ENCODE measurements at regions not wholly inside any gene's neighbourhood (a gene's known extent, or its start where the extent isn't known, plus 50 kb on each side); places are given as distances from the start of the nearest gene placed in this dataset.

DNA sequence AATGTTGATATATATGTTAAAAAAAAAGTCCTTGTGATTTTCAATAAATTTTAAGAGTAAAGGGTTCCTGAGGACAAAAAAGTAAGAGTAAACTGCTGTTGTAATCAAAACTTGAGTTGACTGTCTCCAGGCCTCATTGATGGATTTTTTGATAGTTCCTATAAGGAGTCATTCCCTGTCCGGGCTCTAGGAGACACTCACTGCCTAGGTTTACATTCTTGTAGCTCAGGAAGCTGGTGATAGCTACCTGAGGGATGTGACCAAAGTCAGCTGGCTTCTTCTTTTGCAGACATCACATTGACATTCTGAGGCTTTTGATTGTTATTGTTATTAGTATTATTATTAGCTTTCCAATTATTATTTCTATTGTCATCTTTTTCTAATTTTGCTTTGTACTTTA, 116.5 kb upstream of the FBXL7 start:
- Histone ChIP-seq H3K27me3 (replicated peaks) (no peaks in the 10 kb centered on the region), H3K4me3 (ENCODE audit: low read depth, low read length) (no peak overlapping the region), H3K27ac (no peak overlapping the region), H3K36me3 (replicated peaks) (no peaks in the 10 kb centered on the region)
- DNase-seq: peak; percentile 24
- in situ Hi-C loops (cut with HindIII; ENCODE audit: low pct_ligation_motif_present, low sequenced_read_pairs): no loop called here
- TF ChIP-seq, protein P1, sequence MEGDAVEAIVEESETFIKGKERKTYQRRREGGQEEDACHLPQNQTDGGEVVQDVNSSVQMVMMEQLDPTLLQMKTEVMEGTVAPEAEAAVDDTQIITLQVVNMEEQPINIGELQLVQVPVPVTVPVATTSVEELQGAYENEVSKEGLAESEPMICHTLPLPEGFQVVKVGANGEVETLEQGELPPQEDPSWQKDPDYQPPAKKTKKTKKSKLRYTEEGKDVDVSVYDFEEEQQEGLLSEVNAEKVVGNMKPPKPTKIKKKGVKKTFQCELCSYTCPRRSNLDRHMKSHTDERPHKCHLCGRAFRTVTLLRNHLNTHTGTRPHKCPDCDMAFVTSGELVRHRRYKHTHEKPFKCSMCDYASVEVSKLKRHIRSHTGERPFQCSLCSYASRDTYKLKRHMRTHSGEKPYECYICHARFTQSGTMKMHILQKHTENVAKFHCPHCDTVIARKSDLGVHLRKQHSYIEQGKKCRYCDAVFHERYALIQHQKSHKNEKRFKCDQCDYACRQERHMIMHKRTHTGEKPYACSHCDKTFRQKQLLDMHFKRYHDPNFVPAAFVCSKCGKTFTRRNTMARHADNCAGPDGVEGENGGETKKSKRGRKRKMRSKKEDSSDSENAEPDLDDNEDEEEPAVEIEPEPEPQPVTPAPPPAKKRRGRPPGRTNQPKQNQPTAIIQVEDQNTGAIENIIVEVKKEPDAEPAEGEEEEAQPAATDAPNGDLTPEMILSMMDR (IDR thresholded peaks at IDR 0.05; ENCODE audit: low read depth, low read length, missing control alignments): peak; percentile 64

DNA sequence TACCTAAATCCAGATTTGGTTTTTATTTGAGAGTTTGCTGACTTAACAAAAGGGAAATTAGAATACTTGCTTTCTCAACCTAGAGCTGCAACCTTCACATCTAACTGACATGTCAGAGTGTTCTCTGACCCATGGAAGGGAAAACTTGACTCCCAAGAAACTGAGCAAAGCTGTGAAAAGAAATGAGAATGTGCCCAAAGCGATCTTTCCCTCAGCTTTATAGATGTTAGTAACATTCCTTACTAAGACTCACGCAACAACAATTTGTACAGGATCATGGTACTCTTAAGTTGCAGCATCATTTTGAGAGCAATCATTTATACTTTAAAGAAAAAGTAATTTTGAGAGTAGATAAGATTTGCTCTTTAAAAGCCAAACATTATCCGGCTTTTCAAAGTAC, 117.0 kb upstream of the FBXL7 start:
- no peaks in the 10 kb centered on the region for H3K36me3 ChIP-seq (replicated peaks)
- TF ChIP-seq, protein P1 (IDR thresholded peaks at IDR 0.05; ENCODE audit: low read depth, low read length, missing control alignments): no peak
- DNase-seq: no peak
- in situ Hi-C loops (cut with HindIII; ENCODE audit: low pct_ligation_motif_present, low sequenced_read_pairs): no loop called here
- no peaks in the 10 kb centered on the region for H3K27me3 ChIP-seq (replicated peaks)
- no peak overlapping the region for H3K4me3 ChIP-seq (ENCODE audit: low read depth, low read length)
- H3K27ac ChIP-seq: no peak overlapping the region

DNA sequence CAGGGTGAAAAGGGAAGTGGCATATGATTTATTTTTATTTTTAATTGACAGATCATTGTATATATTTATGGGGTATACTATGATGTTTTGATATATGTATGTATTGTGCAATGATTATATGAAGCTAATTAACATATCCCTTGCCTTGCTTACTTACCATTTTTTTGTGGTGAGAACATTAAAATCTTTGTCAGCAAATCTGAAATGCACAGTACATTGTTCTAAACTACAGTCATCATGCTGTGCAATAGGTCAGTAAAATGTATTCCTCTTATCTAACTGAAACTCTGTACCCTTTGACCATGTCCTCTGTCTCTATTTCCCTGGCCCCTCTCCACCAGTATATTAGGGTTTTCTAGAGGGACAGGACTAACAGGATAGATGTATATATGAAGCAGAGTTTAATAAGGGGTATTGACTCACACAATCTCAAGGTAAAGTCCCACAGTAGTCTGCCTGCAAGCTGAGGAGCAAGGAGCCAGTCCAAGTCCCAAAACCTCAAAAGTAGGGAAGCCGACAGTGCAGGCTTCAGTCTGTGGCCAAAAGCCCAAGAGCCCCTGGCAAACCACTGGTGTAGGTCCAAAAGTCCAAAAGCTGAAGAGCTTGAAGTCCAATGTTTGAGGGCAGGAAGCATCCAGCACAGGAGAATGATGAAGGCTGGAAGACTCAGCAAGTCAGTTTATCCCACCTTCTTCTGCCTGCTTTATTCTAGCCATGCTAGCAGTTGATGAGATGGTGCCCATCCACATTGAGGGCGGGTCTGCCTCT, 122.2 kb upstream of the FBXL7 start:
- DNase-seq: no peak
- in situ Hi-C loops (cut with HindIII; ENCODE audit: low pct_ligation_motif_present, low sequenced_read_pairs): no loop called here
- no peaks in the 10 kb centered on the region for H3K36me3 ChIP-seq (replicated peaks)
- no peak overlapping the region for H3K4me3 ChIP-seq (ENCODE audit: low read depth, low read length)
- TF ChIP-seq, protein P1 (IDR thresholded peaks at IDR 0.05; ENCODE audit: low read depth, low read length, missing control alignments): no peak
- H3K27ac ChIP-seq: no peak overlapping the region
- H3K27me3 ChIP-seq (replicated peaks): no peaks in the 10 kb centered on the region

DNA sequence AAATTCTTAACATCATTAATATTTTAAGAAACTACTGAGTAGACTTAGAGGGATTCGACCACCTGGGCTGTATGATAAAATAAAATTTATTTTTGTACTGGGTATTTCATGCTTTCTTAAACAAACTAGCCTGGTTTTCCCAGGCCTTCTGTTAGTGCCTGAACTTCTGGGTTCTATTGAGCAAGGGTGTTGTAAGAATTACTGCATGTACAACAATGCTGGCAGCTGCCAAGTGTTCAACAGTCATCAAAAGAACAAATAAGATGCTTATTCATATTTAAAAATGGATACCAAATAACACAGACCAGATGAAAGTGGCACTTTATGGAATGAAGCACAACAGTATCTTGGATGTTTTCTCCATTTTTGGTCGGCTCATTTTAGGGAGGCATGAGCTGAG, 123.2 kb upstream of the FBXL7 start:
- Histone ChIP-seq H3K4me3 (ENCODE audit: low read depth, low read length) (no peak overlapping the region), H3K27ac (no peak overlapping the region), H3K27me3 (replicated peaks) (no peaks in the 10 kb centered on the region), H3K36me3 (replicated peaks) (no peaks in the 10 kb centered on the region)
- TF ChIP-seq, protein P1 (IDR thresholded peaks at IDR 0.05; ENCODE audit: low read depth, low read length, missing control alignments): no peak
- in situ Hi-C loops (cut with HindIII; ENCODE audit: low pct_ligation_motif_present, low sequenced_read_pairs): no loop called here
- no peak for DNase-seq

DNA sequence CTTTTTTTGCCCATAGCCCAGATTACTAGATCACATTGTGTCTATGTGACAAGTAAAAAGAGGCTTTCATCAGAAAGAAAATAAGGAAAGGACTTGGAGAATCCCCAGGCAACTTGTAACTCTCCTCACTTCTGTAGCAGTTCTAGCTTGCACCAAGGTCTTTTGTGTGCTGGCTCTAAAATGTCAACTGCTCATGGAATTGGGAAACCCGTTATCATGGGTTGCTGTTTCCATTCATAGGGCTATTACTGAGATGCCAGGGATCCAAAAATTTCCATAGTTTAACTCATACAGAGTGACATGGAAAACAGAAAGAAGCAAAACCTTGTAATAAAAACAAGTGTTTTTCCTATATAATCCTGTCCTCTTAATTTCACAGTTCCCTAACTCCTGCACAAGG, 123.9 kb upstream of the FBXL7 start:
- no peak overlapping the region for H3K27ac ChIP-seq
- no peak for DNase-seq
- H3K27me3 ChIP-seq (replicated peaks): no peaks in the 10 kb centered on the region
- in situ Hi-C loops (cut with HindIII; ENCODE audit: low pct_ligation_motif_present, low sequenced_read_pairs): no loop called here
- H3K4me3 ChIP-seq (ENCODE audit: low read depth, low read length): no peak overlapping the region
- TF ChIP-seq, protein P1 (IDR thresholded peaks at IDR 0.05; ENCODE audit: low read depth, low read length, missing control alignments): no peak
- no peaks in the 10 kb centered on the region for H3K36me3 ChIP-seq (replicated peaks)

DNA sequence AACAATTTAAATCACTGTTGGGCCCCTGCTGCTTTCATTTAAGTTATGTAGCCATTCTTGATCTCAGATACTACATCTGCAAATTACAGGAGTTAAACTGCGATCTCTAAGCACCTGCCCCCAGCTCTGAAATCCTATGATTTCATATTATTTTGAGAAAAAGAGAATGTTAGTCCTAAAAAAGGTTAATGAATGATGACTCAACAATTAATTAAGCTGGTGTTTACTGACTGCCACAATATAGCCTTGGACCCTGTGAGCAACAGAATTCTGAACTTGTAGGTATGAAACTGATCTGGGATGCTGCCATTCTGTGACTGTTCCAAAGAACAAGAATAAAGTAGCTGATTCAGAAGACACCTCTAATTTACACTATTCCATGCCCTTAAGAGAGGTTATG, 124.4 kb upstream of the FBXL7 start:
- TF ChIP-seq, protein P1 (IDR thresholded peaks at IDR 0.05; ENCODE audit: low read depth, low read length, missing control alignments): no peak
- in situ Hi-C loops (cut with HindIII; ENCODE audit: low pct_ligation_motif_present, low sequenced_read_pairs): no loop called here
- DNase-seq: no peak
- H3K4me3 ChIP-seq (ENCODE audit: low read depth, low read length): no peak overlapping the region
- H3K36me3 ChIP-seq (replicated peaks): no peaks in the 10 kb centered on the region
- no peak overlapping the region for H3K27ac ChIP-seq
- no peaks in the 10 kb centered on the region for H3K27me3 ChIP-seq (replicated peaks)

Data from brain microvascular endothelial cell (primary cell).